Hindlimb muscle (tissue), 1 donor: ENCODE measurements at regions not wholly inside any gene's neighbourhood (a gene's known extent, or its start where the extent isn't known, plus 50 kb on each side); places are given as distances from the start of the nearest gene placed in this dataset.
"Not testable (repeated sequence)": the region's sequence is repeated elsewhere in the genome, so short reads cannot be mapped to it uniquely, and the experiment has no call there.

Experiments
- DNase-seq: peaks from one replicate; pipeline ENCODE4 v3.0.0-alpha.2; 2013

- DNase-seq: not testable (repeated sequence)
These were observed 333.1 kb upstream of the COX7C start for GRCh38 chr5:86284400-86285190.

- DNase-seq: not testable (repeated sequence)
These were observed 330.3 kb upstream of the COX7C start for GRCh38 chr5:86287437-86287836.

GRCh38 chr5:86289786-86290185 lies 328.0 kb upstream of the COX7C start:
- not testable (repeated sequence) for DNase-seq

- not testable (repeated sequence) for DNase-seq
These were observed 324.9 kb upstream of the COX7C start for GRCh38 chr5:86292811-86293210.

- DNase-seq: not testable (repeated sequence)
These were observed 315.1 kb upstream of the COX7C start for GRCh38 chr5:86302643-86303042.

GRCh38 chr5:86305050-86305449 lies 312.7 kb upstream of the COX7C start:
- DNase-seq: not testable (repeated sequence)

GRCh38 chr5:86314951-86315350 lies 302.8 kb upstream of the COX7C start:
- no peak for DNase-seq

- no peak for DNase-seq
These were observed 297.5 kb upstream of the COX7C start for GRCh38 chr5:86320266-86320665.

- DNase-seq: no peak
These were observed 288.4 kb upstream of the COX7C start for GRCh38 chr5:86329318-86329717.

GRCh38 chr5:86330736-86331135 lies 287.0 kb upstream of the COX7C start:
- DNase-seq: no peak

- no peak for DNase-seq
These were observed 284.9 kb upstream of the COX7C start for GRCh38 chr5:86332851-86333250.

- no peak for DNase-seq
These were observed 279.9 kb upstream of the COX7C start for GRCh38 chr5:86337667-86338460.

GRCh38 chr5:86354664-86355063 lies 263.1 kb upstream of the COX7C start:
- no peak for DNase-seq

- DNase-seq: no peak
These were observed 256.9 kb upstream of the COX7C start for GRCh38 chr5:86360801-86361200.

GRCh38 chr5:86371061-86371460 lies 246.7 kb upstream of the COX7C start:
- peak; percentile 6 for DNase-seq

GRCh38 chr5:86374611-86375010 lies 243.1 kb upstream of the COX7C start:
- no peak for DNase-seq

- DNase-seq: no peak
These were observed 241.5 kb upstream of the COX7C start for GRCh38 chr5:86376214-86376613.

- no peak for DNase-seq
These were observed 214.6 kb upstream of the COX7C start for GRCh38 chr5:86403190-86403589.

GRCh38 chr5:86404256-86404655 lies 213.5 kb upstream of the COX7C start:
- DNase-seq: no peak

GRCh38 chr5:86407711-86408110 lies 210.0 kb upstream of the COX7C start:
- DNase-seq: no peak

- DNase-seq: no peak
These were observed 206.1 kb upstream of the COX7C start for GRCh38 chr5:86411596-86411995.

GRCh38 chr5:86427158-86427557 lies 190.6 kb upstream of the COX7C start:
- DNase-seq: no peak

- peak; percentile 36 for DNase-seq
These were observed 178.1 kb upstream of the COX7C start for GRCh38 chr5:86439593-86440110.
